Endothelial cell (in vitro differentiated cells): ENCODE measurements at regions not wholly inside any gene's neighbourhood (a gene's known extent, or its start where the extent isn't known, plus 50 kb on each side); places are given as distances from the start of the nearest gene placed in this dataset.

Source experiments
- DNase-seq: peaks from one replicate; pipeline ENCODE4 v3.0.0; 2021; ENCODE audit warnings: low spot score
- H3K27ac Mint-ChIP-seq: one replicate; pipeline ENCODE4 v1.8.0; 2021; ENCODE audit warnings: mixed read lengths, inconsistent platforms; ENCODE audit not compliant: unreplicated experiment
- H3K27me3 Mint-ChIP-seq: one replicate; pipeline ENCODE4 v1.8.0; 2021; ENCODE audit warnings: mild to moderate bottlenecking, moderate library complexity, mixed read lengths, inconsistent platforms; ENCODE audit not compliant: unreplicated experiment
- H3K36me3 Mint-ChIP-seq: one replicate; pipeline ENCODE4 v1.8.0; 2021; ENCODE audit warnings: mild to moderate bottlenecking, low read depth, mixed read lengths, inconsistent platforms; ENCODE audit not compliant: unreplicated experiment
- H3K4me1 Mint-ChIP-seq: one replicate; pipeline ENCODE4 v1.8.0; 2021; ENCODE audit warnings: mild to moderate bottlenecking, mixed read lengths, inconsistent platforms; ENCODE audit not compliant: unreplicated experiment
- H3K4me3 Mint-ChIP-seq: one replicate; pipeline ENCODE4 v1.8.0; 2021; ENCODE audit warnings: mild to moderate bottlenecking, mixed read lengths, inconsistent platforms; ENCODE audit not compliant: unreplicated experiment
- H3K9me3 Mint-ChIP-seq: one replicate; pipeline ENCODE4 v1.8.0; 2021; ENCODE audit warnings: mixed read lengths, inconsistent platforms; ENCODE audit not compliant: unreplicated experiment
- TF ChIP-seq, protein P1 (sequence below): fragments of 200-600 bp; sonication (generic); IDR thresholded peaks from one replicate; pipeline ENCODE4 v1.5.0; 2021; ENCODE audit warnings: antibody characterized with exemption; ENCODE audit not compliant: unreplicated experiment

DNA sequence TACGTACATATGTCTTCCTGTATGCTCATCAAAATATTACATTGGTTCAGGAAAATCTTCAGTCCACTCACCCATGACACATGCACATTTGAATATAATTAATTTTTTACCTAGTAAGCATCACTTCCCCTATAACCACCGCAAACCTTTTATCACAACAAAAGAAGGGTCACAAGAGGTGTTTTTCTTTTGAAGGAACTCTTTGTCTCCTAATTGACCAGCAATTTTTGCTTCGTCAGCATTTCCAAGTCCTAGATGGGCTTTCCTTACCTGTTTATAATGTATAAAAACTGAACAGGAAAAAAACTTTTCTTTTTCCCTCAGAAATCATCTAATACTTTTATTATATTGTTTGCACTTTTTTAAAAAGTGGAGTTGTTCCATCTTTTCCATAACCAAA, 631.3 kb downstream of the PLA2G4A start:
- DNase-seq = no peak

DNA sequence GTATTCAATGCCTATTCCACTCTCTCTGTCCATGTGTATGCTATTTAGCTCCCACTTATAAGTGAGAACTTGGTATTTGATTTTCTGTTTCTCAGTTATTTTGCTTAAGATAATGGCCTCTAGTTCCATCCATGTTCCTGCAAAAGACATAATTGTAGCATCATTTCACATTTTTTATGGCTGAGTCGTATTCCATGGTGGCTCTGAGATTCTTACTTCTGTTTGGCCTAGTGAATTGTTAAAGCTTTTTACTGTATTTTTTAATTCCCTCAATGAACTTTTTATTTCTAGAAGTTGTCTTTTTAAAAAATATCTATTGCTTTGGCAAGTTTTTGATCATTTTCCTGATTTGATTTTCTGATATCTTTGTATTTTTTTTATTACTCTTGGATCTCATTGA, 635.6 kb downstream of the PLA2G4A start:
- H3K27ac Mint-ChIP-seq = no peak overlapping the region
- H3K4me1 Mint-ChIP-seq = no peaks in the 10 kb centered on the region
- no peak for DNase-seq
- H3K4me3 Mint-ChIP-seq = no peak overlapping the region
- TF ChIP-seq, protein P1, sequence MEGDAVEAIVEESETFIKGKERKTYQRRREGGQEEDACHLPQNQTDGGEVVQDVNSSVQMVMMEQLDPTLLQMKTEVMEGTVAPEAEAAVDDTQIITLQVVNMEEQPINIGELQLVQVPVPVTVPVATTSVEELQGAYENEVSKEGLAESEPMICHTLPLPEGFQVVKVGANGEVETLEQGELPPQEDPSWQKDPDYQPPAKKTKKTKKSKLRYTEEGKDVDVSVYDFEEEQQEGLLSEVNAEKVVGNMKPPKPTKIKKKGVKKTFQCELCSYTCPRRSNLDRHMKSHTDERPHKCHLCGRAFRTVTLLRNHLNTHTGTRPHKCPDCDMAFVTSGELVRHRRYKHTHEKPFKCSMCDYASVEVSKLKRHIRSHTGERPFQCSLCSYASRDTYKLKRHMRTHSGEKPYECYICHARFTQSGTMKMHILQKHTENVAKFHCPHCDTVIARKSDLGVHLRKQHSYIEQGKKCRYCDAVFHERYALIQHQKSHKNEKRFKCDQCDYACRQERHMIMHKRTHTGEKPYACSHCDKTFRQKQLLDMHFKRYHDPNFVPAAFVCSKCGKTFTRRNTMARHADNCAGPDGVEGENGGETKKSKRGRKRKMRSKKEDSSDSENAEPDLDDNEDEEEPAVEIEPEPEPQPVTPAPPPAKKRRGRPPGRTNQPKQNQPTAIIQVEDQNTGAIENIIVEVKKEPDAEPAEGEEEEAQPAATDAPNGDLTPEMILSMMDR = no peak
- H3K27me3 Mint-ChIP-seq = peaks cover 1% of the 10 kb centered on the region
- H3K36me3 Mint-ChIP-seq = no peaks in the 10 kb centered on the region
- no peaks in the 10 kb centered on the region for H3K9me3 Mint-ChIP-seq

More for the DNA sequence above, 631.3 kb downstream of the PLA2G4A start:
- H3K4me3 Mint-ChIP-seq = no peak overlapping the region
- no peaks in the 10 kb centered on the region for H3K36me3 Mint-ChIP-seq
- H3K27ac Mint-ChIP-seq = no peak overlapping the region
- H3K4me1 Mint-ChIP-seq = no peaks in the 10 kb centered on the region
- no peaks in the 10 kb centered on the region for H3K9me3 Mint-ChIP-seq
- H3K27me3 Mint-ChIP-seq = no peaks in the 10 kb centered on the region
- TF ChIP-seq, protein P1 = no peak

DNA sequence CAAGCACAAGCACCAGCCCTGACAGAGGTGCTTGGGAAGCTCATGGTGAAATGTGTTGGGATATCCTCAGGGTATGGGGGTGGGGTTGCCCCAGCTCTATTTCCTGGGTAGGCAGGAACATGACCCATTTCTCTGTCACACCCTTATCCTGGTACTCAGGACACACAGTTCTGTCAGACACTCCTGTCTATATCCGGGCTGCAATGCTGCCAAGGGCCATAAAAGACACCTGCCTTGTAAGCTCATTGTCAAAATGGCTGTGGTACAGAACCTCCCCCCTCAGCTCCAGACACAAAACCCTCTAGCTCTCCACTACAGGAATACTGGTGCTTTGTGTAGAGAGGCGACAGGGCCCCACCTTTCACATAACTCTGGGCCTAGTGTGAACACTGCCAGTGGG, 636.7 kb downstream of the PLA2G4A start:
- Mint-ChIP-seq H3K27me3 (peaks cover 1% of the 10 kb centered on the region), H3K4me1 (no peaks in the 10 kb centered on the region), H3K9me3 (no peaks in the 10 kb centered on the region), H3K4me3 (no peak overlapping the region), H3K27ac (no peak overlapping the region), H3K36me3 (no peaks in the 10 kb centered on the region)
- TF ChIP-seq, protein P1 = no peak
- no peak for DNase-seq

GRCh38 chr1:187469836-187470235, 641.1 kb downstream of the PLA2G4A start:
- H3K27me3 Mint-ChIP-seq = peaks cover 1% of the 10 kb centered on the region
- H3K27ac Mint-ChIP-seq = no peak overlapping the region
- no peaks in the 10 kb centered on the region for H3K36me3 Mint-ChIP-seq
- DNase-seq = no peak
- H3K4me3 Mint-ChIP-seq = no peak overlapping the region
- no peaks in the 10 kb centered on the region for H3K9me3 Mint-ChIP-seq
- TF ChIP-seq, protein P1 = no peak
- H3K4me1 Mint-ChIP-seq = no peaks in the 10 kb centered on the region

- Mint-ChIP-seq H3K4me1 (peaks cover 4% of the 10 kb centered on the region), H3K9me3 (no peaks in the 10 kb centered on the region), H3K27me3 (peaks cover 1% of the 10 kb centered on the region), H3K36me3 (no peaks in the 10 kb centered on the region), H3K4me3 (no peak overlapping the region), H3K27ac (no peak overlapping the region)
- TF ChIP-seq, protein P1 = no peak
- DNase-seq = no peak
Measured at GRCh38 chr1:187471555-187471954, 642.8 kb downstream of the PLA2G4A start.
